ENCODE measurements at regions not wholly inside any gene's neighbourhood (a gene's known extent, or its start where the extent isn't known, plus 50 kb on each side); places are given as distances from the start of the nearest gene placed in this dataset.

GRCh38 chr3:165636684-165637015 lies 200.6 kb downstream of the BCHE start:
- WGBS (ENCODE audit: insufficient coverage, low coverage, missing lambda C conversion rate) = 8% methylated on average over 1 of the region's 1 CpG
- Histone ChIP-seq H3K9me3 (replicated peaks; ENCODE audit: control insufficient read depth, insufficient read depth, low read depth, low read length) (no peaks in the 10 kb centered on the region), H3K4me3 (no peak overlapping the region), H3K9me1 (ENCODE audit: control insufficient read depth, insufficient read depth, low read length) (no peaks in the 10 kb centered on the region), H3K9ac (ENCODE audit: insufficient read depth in 1 of 2, low read depth in 2 of 2, low read length in 2 of 2) (no peak overlapping the region), H4K20me1 (replicated peaks; ENCODE audit: control insufficient read depth, insufficient read depth, low read length) (no peaks in the 10 kb centered on the region), H3K4me1 (replicated peaks in 1 of 2; ENCODE audit: control insufficient read depth in 2 of 2, insufficient read depth in 2 of 2, low read length in 2 of 2) (no peaks in the 10 kb centered on the region), H3K4me2 (ENCODE audit: insufficient read depth, low read length) (no peak overlapping the region), H3K79me2 (ENCODE audit: control insufficient read depth, insufficient read depth, low read length) (no peaks in the 10 kb centered on the region), H3K27ac (ENCODE audit: extremely low read depth, low read depth, low read length) (no peak overlapping the region), H3K36me3 (ENCODE audit: control insufficient read depth, insufficient read depth, low read length) (no peaks in the 10 kb centered on the region), H2AFZ (ENCODE audit: low read depth, low read length) (no peak overlapping the region), H3K27me3 (ENCODE audit: control insufficient read depth in 2 of 2, insufficient read depth in 2 of 2, low read length in 2 of 2) (no peaks in the 10 kb centered on the region)
- DNase-seq (ENCODE audit: extremely low read depth in 1 of 4, low spot score in 3 of 4) (no peak), ATAC-seq (no peak), FAIRE-seq (no peak)
- ChIA-PET POLR2A (no interaction called here), CTCF (ENCODE audit: low intra/inter-chr PET ratio) (no interaction called here)
- TF ChIP-seq TCF3 (CRISPR knock-in tag; IDR thresholded peaks at IDR 0.05) = no peak
- TF ChIP-seq PYGO2 (tag; IDR thresholded peaks at IDR 0.05) = no peak
- TF ChIP-seq ZNF398 (CRISPR knock-in tag; IDR thresholded peaks at IDR 0.05) = no peak
- TF ChIP-seq ZNF655 (CRISPR knock-in tag; IDR thresholded peaks at IDR 0.05) = no peak
- no peak for TF ChIP-seq POLR2A (conservative IDR thresholded peaks at IDR 0.05)
- no peak for TF ChIP-seq TAF9B (IDR thresholded peaks at IDR 0.05; ENCODE audit: partially characterized antibody)
- no peak for TF ChIP-seq HNRNPLL (IDR thresholded peaks at IDR 0.05; ENCODE audit: low read depth, low read length, poor library complexity, severe bottlenecking)
- TF ChIP-seq BCOR (IDR thresholded peaks at IDR 0.05) = no peak
- TF ChIP-seq POLR2H (tag; IDR thresholded peaks at IDR 0.05; ENCODE audit: low read depth) = no peak
- TF ChIP-seq KLF13 (tag; IDR thresholded peaks at IDR 0.05; ENCODE audit: borderline replicate concordance, low read depth) = no peak
- no peak for TF ChIP-seq PHTF2 (CRISPR knock-in tag; IDR thresholded peaks at IDR 0.05)
- TF ChIP-seq ZNF3 (CRISPR knock-in tag; IDR thresholded peaks at IDR 0.05) = no peak
- TF ChIP-seq BCL6 (CRISPR knock-in tag; IDR thresholded peaks at IDR 0.05) = no peak
- TF ChIP-seq ZBTB33 (CRISPR knock-in tag; IDR thresholded peaks at IDR 0.05) = no peak
- no peak for TF ChIP-seq ETV5 (CRISPR knock-in tag; IDR thresholded peaks at IDR 0.05; ENCODE audit: low read depth)
- intact Hi-C loops (cut with micrococcal nuclease) = no loop called here
- in situ Hi-C loops (cut with MboI) = no loop called here
- BruUV-seq (replicated peaks) = no TSS peak
